SK-N-MC (cell line): ENCODE measurements at regions not wholly inside any gene's neighbourhood (a gene's known extent, or its start where the extent isn't known, plus 50 kb on each side); places are given as distances from the start of the nearest gene placed in this dataset.

ENCODE experiments used
- DNase-seq: peaks from one replicate; pipeline ENCODE4 v3.0.0-alpha.2; 2011; ENCODE audit warnings: low read depth, low spot score
- H3K27ac ChIP-seq: fragments of 200-600 bp; sonication (generic); 2 replicates; pipeline ENCODE4 v1.5.1; 2016; ENCODE audit warnings: mixed run types
- H3K36me3 ChIP-seq: fragments of 200-600 bp; sonication (generic); 2 replicates; pipeline ENCODE4 v1.6.1; 2017; ENCODE audit warnings: antibody characterized with exemption, low read length, mixed read lengths; ENCODE audit not compliant: insufficient read depth
- H3K4me3 ChIP-seq: fragments of 200-600 bp; sonication (generic); 2 replicates; pipeline ENCODE4 v1.5.1; 2016
- H3K9ac ChIP-seq: fragments of 200-600 bp; sonication (generic); 2 replicates; pipeline ENCODE4 v1.8.0; 2017; ENCODE audit warnings: mixed run types, mixed read lengths; ENCODE audit not compliant: insufficient read length
- H3K9me3 ChIP-seq: fragments of 200-600 bp; sonication (generic); 2 replicates; pipeline ENCODE4 v1.6.1; 2017; ENCODE audit warnings: low read depth, mild to moderate bottlenecking, antibody characterized with exemption, low read length, moderate library complexity, mixed read lengths
- EZH2 ChIP-seq: fragments of 200-600 bp; sonication (generic); IDR thresholded peaks from one replicate; pipeline ENCODE4 v1.6.1; 2017; ENCODE audit warnings: antibody characterized with exemption
- FOXP2 ChIP-seq: optimal IDR thresholded peaks from 2 replicates; pipeline ENCODE3; 2011; ENCODE audit warnings: mild to moderate bottlenecking, moderate library complexity; ENCODE audit not compliant: insufficient read depth; ENCODE audit errors: extremely low read length, control extremely low read depth
- POLR2AphosphoS5 ChIP-seq: IDR thresholded peaks from 2 replicates; pipeline ENCODE4 v1.6.1; 2012; ENCODE audit warnings: mild to moderate bottlenecking, low read depth, low read length, borderline replicate concordance

- DNase-seq = no peak
- Histone ChIP-seq H3K9ac (no peak overlapping the region), H3K27ac (no peak overlapping the region), H3K9me3 (no peaks in the 10 kb centered on the region), H3K36me3 (no peaks in the 10 kb centered on the region), H3K4me3 (no peak overlapping the region)
- TF ChIP-seq FOXP2 (no peak), POLR2AphosphoS5 (no peak), EZH2 (no peak)
These were observed 178.7 kb upstream of the CADM1 start for GRCh38 chr11:115682888-115683287.

- no peaks in the 10 kb centered on the region for H3K9me3 ChIP-seq
- H3K9ac ChIP-seq = no peak overlapping the region
- no peaks in the 10 kb centered on the region for H3K36me3 ChIP-seq
- no peak for TF ChIP-seq FOXP2
- no peak for TF ChIP-seq EZH2
- H3K27ac ChIP-seq = no peak overlapping the region
- no peak for DNase-seq
- H3K4me3 ChIP-seq = no peak overlapping the region
These were observed 177.9 kb upstream of the CADM1 start for GRCh38 chr11:115682101-115682500.

DNA sequence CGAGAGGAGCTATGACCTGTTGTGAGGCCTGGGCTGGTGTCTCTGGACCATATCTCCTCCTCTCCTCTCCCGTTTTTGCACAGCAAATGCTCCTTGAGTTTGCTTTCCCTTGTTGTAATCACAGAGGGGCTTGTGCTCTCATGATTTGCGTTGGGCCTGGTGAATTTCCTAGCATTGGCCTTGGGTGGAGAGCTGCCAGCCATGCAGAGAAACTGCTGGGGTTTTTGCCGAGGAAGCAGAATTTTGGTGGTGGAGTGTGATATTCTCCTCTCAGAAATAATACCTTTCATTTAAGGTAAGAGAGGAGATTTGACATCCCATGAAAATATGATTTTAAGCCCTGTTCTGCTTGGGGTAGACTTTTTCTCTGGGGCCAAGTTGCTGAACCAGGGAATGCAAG is 175.7 kb upstream of the CADM1 start:
- no peak for TF ChIP-seq POLR2AphosphoS5
- no peak for TF ChIP-seq FOXP2
- no peak for TF ChIP-seq EZH2
- Histone ChIP-seq H3K36me3 (no peaks in the 10 kb centered on the region), H3K9me3 (no peaks in the 10 kb centered on the region), H3K9ac (no peak overlapping the region), H3K27ac (no peak overlapping the region), H3K4me3 (no peak overlapping the region)
- no peak for DNase-seq

- TF ChIP-seq POLR2AphosphoS5 = no peak
- TF ChIP-seq FOXP2 = no peak
- no peak for TF ChIP-seq EZH2
- DNase-seq = no peak
- H3K9me3 ChIP-seq = no peaks in the 10 kb centered on the region
- no peak overlapping the region for H3K27ac ChIP-seq
- no peak overlapping the region for H3K4me3 ChIP-seq
- no peak overlapping the region for H3K9ac ChIP-seq
- no peaks in the 10 kb centered on the region for H3K36me3 ChIP-seq
These were observed 174.7 kb upstream of the CADM1 start for GRCh38 chr11:115678942-115679341.

GRCh38 chr11:115677190-115677589 is 173.0 kb upstream of the CADM1 start:
- DNase-seq = no peak
- H3K27ac ChIP-seq = no peak overlapping the region
- no peaks in the 10 kb centered on the region for H3K9me3 ChIP-seq
- no peak for TF ChIP-seq POLR2AphosphoS5
- no peaks in the 10 kb centered on the region for H3K36me3 ChIP-seq
- no peak overlapping the region for H3K9ac ChIP-seq
- H3K4me3 ChIP-seq = no peak overlapping the region

DNA sequence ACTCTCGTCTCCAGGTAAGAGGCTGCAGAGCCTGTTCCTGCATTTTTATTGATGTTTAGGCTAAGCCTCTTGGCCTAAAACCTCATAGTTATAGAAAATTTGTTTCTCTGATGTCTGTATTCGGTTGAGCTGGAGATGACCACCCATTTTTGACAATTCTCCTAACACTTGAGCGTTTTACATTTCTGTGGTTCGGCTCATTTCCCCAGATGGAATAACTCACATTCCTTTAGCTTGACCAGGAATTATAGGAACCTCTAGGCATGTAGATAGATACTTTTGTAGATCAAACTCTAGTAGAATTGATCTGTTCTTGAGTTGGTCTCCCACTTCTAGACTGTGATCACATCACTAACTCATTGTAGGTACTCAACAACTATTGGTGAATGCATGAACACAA is 172.6 kb upstream of the CADM1 start:
- TF ChIP-seq FOXP2 = no peak
- TF ChIP-seq POLR2AphosphoS5 = no peak
- no peak for TF ChIP-seq EZH2
- no peak overlapping the region for H3K9ac ChIP-seq
- no peak for DNase-seq
- no peak overlapping the region for H3K27ac ChIP-seq
- no peak overlapping the region for H3K4me3 ChIP-seq
- H3K36me3 ChIP-seq = no peaks in the 10 kb centered on the region
- no peaks in the 10 kb centered on the region for H3K9me3 ChIP-seq

GRCh38 chr11:115676206-115676605 is 172.0 kb upstream of the CADM1 start:
- Histone ChIP-seq H3K9me3 (no peaks in the 10 kb centered on the region), H3K27ac (no peak overlapping the region), H3K36me3 (no peaks in the 10 kb centered on the region), H3K9ac (no peak overlapping the region), H3K4me3 (no peak overlapping the region)
- DNase-seq = no peak
- TF ChIP-seq EZH2 = no peak
- TF ChIP-seq FOXP2 = no peak
- no peak for TF ChIP-seq POLR2AphosphoS5

DNA sequence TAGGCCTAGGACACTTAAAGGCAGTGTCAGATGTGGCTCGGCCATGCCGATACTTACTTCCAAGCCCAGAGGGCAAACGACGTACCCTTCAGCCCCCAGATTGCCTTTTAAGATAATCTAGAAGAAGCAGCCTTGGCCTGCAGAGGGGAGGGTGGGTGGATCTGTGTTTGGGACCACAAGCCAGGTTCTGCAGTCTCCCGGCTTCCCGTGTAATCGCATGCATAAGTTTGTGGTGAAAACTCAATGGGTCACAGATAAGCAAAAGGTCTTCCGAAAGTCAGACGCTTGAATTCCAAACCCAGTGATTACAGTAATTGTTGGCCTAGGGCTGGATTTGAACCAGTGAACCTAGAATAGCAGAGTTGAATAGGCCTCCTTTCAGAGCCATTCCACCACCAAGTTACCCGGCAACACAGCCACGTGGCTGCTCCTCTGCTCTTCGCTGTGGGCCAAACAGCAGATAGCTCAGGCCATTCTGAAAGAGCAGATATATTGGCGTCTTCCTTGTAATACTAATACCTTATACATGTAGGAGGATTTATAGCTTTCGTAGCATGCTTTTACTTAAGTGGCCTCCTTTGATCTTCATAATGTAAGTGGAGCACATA is 170.8 kb upstream of the CADM1 start:
- Histone ChIP-seq H3K27ac (no peak overlapping the region), H3K4me3 (no peak overlapping the region), H3K36me3 (no peaks in the 10 kb centered on the region), H3K9me3 (no peaks in the 10 kb centered on the region), H3K9ac (no peak overlapping the region)
- TF ChIP-seq POLR2AphosphoS5 (no peak), FOXP2 (no peak), EZH2 (no peak)
- DNase-seq = no peak

- Histone ChIP-seq H3K36me3 (no peaks in the 10 kb centered on the region), H3K9me3 (no peaks in the 10 kb centered on the region), H3K27ac (no peak overlapping the region), H3K4me3 (no peak overlapping the region), H3K9ac (no peak overlapping the region)
- DNase-seq = no peak
- TF ChIP-seq FOXP2 (no peak), EZH2 (no peak), POLR2AphosphoS5 (no peak)
These were observed 170.1 kb upstream of the CADM1 start for GRCh38 chr11:115674176-115674936.
